HG03095 (cell line): ENCODE measurements at regions not wholly inside any gene's neighbourhood (a gene's known extent, or its start where the extent isn't known, plus 50 kb on each side); places are given as distances from the start of the nearest gene placed in this dataset.
"Not testable (repeated sequence)": the region's sequence is repeated elsewhere in the genome, so short reads cannot be mapped to it uniquely, and the experiment has no call there.

Experiments
- ATAC-seq: cut with Tn5 transposase; IDR thresholded peaks from one replicate; pipeline ENCODE4 v1.9.1; 2021; ENCODE audit warnings: moderate library complexity; ENCODE audit not compliant: unreplicated experiment

GRCh38 chr21:25489673-25490072 is 117.6 kb downstream of the MRPL39 start:
- no peak for ATAC-seq

DNA sequence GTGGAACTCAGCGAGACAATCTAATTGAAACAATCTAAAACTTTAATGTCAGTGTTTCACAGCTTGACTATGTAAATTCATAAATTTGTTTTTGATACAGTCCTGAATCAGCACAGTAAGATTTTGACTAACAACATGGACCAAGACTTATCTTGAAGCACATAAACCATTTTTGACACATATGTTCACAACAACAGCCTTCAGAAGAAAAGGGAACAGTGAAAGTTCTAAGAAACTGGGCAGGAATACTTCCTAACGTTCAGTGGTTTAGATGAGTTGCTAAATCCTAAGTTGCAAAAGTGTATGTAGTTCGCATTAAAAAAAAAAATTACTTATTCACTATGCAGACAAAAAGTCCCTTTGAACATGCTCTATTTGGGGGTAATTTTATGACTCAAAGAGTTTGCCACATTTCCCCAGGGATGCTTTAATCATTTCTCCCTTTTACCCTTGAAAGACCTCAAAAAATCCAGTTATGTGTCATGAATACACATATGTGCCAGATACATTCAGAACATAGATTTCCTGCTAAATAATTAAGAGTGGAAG is 120.2 kb downstream of the MRPL39 start:
- peak; percentile 67 for ATAC-seq

GRCh38 chr21:25485914-25486313 is 121.4 kb downstream of the MRPL39 start:
- no peak for ATAC-seq

DNA sequence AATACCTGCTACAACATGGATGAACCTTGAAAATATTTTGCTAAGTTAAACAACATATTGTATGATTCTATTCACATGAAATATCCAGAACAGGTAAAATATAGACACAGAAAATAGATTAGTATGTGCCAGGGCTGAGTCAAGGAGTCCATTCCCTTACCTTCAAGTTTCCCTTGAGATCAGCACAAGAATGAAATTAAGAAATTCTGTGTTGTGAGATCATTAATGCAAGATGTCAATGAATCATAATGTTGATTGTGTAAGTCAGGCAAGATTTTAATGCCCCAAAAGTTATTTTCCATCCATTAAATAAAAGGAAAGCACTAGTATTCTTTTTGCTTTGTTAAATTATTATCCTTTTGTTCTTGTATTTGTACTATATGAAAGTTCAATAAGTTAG is 139.4 kb downstream of the MRPL39 start:
- ATAC-seq = no peak

GRCh38 chr21:25467071-25467470 is 140.2 kb downstream of the MRPL39 start:
- ATAC-seq = not testable (repeated sequence)

GRCh38 chr21:25466470-25466869 is 140.8 kb downstream of the MRPL39 start:
- ATAC-seq = no peak

DNA sequence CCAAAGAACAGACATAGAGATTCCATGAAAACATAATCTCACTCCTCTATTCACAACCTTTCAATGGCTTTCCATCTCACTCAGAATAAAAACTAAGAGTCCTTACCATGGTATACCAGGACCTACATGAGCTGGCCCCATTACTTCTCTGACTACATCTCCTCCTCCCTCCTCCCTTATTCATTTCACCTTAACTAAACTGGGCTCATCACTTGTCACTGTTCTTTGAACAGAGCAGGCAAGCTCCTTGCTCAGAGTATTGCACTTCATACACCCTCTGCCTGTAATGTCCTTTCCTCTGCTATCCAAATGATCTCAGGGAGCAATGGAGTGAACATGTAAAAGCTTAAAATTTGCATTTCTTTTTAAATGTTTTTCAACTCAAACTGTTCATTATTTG is 142.0 kb downstream of the MRPL39 start:
- ATAC-seq = no peak

DNA sequence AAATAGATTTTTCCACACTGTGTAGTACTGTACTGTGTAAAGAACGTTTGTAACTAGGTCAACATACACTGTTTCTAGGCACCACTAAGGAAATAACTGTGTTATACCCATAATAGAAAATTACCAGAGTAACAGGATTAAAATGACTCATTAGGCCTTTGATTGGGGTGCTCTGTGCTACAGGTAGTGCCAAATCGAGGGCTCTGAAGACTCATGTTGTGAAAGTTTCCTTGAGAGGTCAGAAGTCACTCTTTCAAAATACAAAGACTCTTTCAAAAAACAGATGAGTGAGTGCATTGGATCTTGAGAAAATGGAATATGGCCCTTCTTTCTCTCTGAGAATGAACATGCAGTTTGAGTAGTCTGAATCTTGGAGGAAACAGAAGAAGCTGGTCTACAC is 143.0 kb downstream of the MRPL39 start:
- peak; percentile 42 for ATAC-seq

DNA sequence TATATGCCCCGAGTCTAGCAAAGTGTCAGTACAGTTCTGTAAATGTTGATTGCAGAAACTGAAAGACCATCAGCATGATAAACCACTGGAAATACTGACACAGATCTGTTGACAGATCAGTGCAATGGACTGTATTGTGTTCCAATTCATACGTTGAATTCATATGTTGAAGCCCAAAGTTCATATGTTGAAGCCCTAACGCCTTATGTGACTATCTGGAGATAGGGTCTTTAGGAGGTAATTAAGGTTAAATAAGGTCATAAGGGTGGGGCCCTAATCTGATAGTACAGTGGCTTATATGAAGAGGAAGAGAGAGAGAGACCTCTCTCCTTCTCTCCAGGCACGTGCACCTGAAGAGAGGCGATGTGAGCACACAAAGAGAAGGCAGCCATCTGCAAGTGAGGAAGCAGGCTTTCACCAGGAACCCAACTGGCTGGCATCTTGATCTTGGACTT is 144.7 kb downstream of the MRPL39 start:
- ATAC-seq = peak; percentile 45

GRCh38 chr21:25461725-25462124 is 145.6 kb downstream of the MRPL39 start:
- no peak for ATAC-seq

GRCh38 chr21:25459993-25460392 is 147.3 kb downstream of the MRPL39 start:
- no peak for ATAC-seq

DNA sequence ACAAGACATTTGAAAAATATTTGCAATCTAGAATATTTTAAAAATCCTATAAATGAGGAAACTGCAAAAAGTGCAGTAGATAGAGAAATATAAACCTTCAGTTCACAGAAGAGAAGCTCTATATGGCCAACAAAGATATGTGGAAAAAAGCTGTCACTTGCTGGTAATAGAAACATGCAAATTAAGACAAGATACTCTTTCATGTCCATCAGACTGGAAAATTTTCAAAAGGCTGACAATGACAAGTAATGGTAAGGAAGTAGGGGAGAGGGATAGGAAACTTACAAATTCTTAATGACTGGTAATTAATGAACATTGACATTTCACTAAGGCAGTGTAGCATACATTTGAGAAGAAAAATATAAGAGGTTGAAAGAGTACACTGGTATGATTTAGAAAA is 147.9 kb downstream of the MRPL39 start:
- no peak for ATAC-seq

- ATAC-seq = no peak
Measured at GRCh38 chr21:25458484-25458883, 148.8 kb downstream of the MRPL39 start.

DNA sequence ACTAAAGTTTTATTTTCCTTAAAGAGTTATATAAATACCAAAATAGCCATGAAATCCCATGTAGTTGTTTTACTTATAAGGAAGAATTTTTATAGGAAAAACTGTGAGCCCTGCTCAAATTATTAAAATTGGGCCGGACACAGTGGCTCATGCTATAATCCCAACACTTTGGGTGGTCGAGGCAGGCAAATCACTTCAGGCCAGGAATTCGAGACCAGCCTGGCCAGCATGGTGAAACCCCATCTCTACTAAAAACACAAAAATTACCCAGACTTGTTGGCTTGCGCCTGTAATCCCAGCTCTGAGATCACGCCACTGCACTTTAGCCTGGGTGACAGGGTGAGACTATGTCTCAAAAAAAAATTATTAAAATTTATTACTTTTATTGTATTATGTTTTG is 149.3 kb downstream of the MRPL39 start:
- ATAC-seq = no peak

GRCh38 chr21:25457411-25457810 is 149.9 kb downstream of the MRPL39 start:
- peak; percentile 51 for ATAC-seq

DNA sequence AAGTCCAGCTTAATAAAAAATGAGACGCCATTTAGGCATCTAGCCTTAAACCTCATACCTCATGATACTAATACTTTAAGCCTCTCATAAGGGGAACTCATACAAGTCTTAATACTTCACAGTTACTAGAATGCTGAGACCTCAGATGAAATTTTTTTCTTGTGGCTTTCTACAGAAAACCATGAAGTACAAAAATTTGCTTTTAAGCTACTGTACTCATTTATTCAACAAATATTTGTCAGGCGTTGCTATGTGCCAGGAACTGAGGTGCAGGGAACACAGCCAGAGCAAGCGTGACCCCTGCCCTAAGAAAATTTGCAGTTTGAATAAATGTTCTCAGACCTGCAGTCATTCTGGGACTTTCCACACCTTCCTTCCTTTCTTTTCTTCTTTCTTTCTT is 150.6 kb downstream of the MRPL39 start:
- peak; percentile 44 for ATAC-seq

DNA sequence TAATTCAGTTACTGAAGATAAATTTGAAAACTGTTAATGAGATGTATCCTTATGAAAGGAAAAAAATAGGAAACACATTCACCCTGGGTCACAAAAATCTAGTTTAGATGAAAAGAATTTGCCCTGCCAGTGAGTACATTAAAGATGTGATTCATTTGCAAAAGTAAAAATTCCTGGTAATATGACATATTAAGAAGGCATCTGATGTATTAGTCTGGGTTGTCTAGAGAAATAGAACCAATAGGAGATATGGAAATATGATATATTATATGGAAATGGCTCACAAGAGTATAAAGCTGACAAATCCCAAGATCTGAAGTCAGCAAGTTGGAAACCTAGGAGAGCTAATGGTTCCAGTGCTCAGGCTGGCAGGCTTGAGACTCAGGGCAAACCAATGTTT is 153.8 kb downstream of the MRPL39 start:
- no peak for ATAC-seq

DNA sequence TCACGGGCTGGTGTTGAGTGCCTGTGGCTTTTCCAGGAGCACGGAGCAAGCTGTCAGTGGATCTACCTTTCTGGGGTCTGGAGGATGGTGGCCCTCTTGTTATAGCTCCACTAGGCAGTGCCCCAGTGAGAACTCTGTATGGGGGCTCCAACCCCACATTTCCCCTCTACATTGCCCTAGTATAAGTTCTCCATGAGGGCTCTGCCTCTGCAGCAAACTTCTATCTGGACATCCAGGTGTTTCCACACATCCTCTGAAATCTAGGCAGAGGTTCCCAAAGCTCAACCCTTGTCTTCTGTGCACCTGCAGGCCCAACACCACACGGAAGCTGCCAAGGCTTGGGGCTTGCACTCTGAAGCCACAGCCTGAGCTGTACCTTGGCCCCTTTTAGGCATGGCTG is 157.3 kb downstream of the MRPL39 start:
- no peak for ATAC-seq

- no peak for ATAC-seq
Measured at GRCh38 chr21:25441835-25442234, 165.4 kb downstream of the MRPL39 start.

GRCh38 chr21:25437465-25437864 is 169.8 kb downstream of the MRPL39 start:
- not testable (repeated sequence) for ATAC-seq

- peak; percentile 45 for ATAC-seq
Measured at GRCh38 chr21:25428537-25428936, 178.7 kb downstream of the MRPL39 start.

DNA sequence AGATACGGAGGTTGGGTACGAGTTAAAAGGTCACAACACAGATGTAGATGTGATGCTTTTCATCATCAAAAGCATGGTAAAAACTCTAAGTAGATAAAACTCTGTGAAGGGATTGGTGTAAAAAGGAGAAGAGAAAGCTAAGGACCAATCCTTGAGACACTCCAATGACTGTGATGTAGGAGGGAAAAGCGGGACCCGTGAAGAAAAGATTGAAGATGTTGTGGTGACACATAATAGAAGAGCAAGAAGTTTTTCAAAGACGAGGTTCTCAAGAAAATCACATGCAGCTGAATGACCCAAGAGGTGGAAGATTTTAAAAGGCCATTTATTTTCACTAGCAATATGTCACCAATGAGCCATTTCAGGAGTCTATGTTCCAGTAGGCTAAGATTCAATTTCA is 179.5 kb downstream of the MRPL39 start:
- no peak for ATAC-seq

DNA sequence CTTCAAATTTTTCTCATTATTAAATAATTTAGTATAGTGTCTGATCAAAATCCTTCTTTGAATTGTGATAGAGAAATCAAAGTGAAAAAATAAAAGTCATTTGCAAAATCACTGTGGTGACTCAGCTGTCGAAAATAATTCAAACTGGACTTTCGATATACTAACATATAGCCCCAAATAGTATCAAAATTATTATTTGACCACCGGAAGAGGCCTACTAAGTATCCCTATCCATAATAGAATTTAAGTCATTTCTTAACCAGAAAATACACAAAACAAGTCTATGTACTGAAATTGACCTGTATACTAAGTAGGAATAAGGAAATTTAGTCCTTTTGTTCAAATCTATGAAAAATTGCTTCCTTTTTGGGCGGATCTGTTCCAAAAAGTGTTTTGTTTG is 180.7 kb downstream of the MRPL39 start:
- ATAC-seq = no peak
